Smooth muscle cell (in vitro differentiated cells): ENCODE measurements at regions not wholly inside any gene's neighbourhood (a gene's known extent, or its start where the extent isn't known, plus 50 kb on each side); places are given as distances from the start of the nearest gene placed in this dataset.

Experiments
- DNase-seq: peaks from one replicate; lab custom pipeline; 2025; ENCODE audit not compliant: unreplicated experiment; lab: John Stamatoyannopoulos, UW
- H2AFZ ChIP-seq: fragments of 200-600 bp; sonication (generic); 2 replicates; pipeline ENCODE4 v1.6.0; 2016; ENCODE audit warnings: antibody characterized with exemption, low read depth, mild to moderate bottlenecking
- H3F3A ChIP-seq: fragments of 200-600 bp; sonication (generic); 2 replicates; pipeline ENCODE4 v1.6.0; 2017; ENCODE audit warnings: antibody characterized with exemption, low read depth
- H3K27ac ChIP-seq: fragments of 200-600 bp; sonication (generic); 2 replicates; pipeline ENCODE4 v1.5.1; 2016; ENCODE audit warnings: low read depth, mild to moderate bottlenecking
- H3K27me3 ChIP-seq: fragments of 200-600 bp; sonication (generic); 2 replicates; pipeline ENCODE4 v1.6.1; 2016; ENCODE audit warnings: low read depth, mild to moderate bottlenecking
- H3K36me3 ChIP-seq: fragments of 200-600 bp; sonication (generic); 2 replicates; pipeline ENCODE4 v1.5.1; 2016; ENCODE audit warnings: low read depth
- H3K4me1 ChIP-seq: fragments of 200-600 bp; sonication (generic); 2 replicates; pipeline ENCODE4 v1.5.1; 2016; ENCODE audit warnings: low read depth
- H3K4me2 ChIP-seq: fragments of 200-600 bp; sonication (generic); 2 replicates; pipeline ENCODE4 v1.6.0; 2016; ENCODE audit warnings: mild to moderate bottlenecking
- H3K4me3 ChIP-seq: fragments of 200-600 bp; sonication (generic); 2 replicates; pipeline ENCODE4 v1.5.1; 2016; ENCODE audit warnings: mild to moderate bottlenecking
- H3K79me2 ChIP-seq: fragments of 200-600 bp; sonication (generic); 2 replicates; pipeline ENCODE4 v1.6.0; 2016; ENCODE audit warnings: low read depth, mild to moderate bottlenecking
- H3K9ac ChIP-seq: fragments of 200-600 bp; sonication (generic); 2 replicates; pipeline ENCODE4 v1.6.0; 2016; ENCODE audit warnings: low read depth
- H3K9me3 ChIP-seq: fragments of 200-600 bp; sonication (generic); replicated peaks from 2 replicates; pipeline ENCODE4 v1.5.1; 2016; ENCODE audit warnings: low read depth
- H4K20me1 ChIP-seq: fragments of 200-600 bp; sonication (generic); 2 replicates; pipeline ENCODE4 v1.6.0; 2016; ENCODE audit warnings: low read depth
- CTCF ChIP-seq: fragments of 200-600 bp; sonication (generic); IDR thresholded peaks from 2 replicates; pipeline ENCODE4 v1.5.1; 2017; ENCODE audit warnings: borderline replicate concordance, mild to moderate bottlenecking, antibody characterized with exemption; ENCODE audit not compliant: insufficient read depth, poor library complexity, severe bottlenecking
- WGBS: methylation state at CpG from one replicate; pipeline ENCODE4 v1.1.7; 2016; ENCODE audit warnings: low lambda C conversion rate; 5-methylcytosine and 5-hydroxymethylcytosine counted together

DNA sequence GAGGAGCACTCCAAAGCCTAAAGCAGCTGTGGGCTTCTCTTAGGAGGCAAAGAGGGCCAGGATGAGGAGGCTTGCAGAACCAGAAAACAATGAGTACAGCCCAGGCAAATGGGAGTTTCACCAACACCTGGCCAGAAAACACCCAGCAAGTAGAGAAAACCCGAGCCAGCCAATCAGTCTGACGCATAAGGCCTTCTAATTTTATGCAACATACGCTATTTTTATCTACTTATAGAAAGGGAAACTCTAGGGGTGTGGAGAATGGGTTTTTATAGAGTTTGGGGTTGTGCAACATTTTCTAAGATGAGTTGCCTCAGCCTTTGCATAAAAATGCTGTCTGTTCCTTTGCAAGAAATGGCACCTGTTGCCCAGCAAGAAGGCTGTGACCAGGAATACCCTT, 529.0 kb upstream of the CDH5 start:
- no peaks in the 10 kb centered on the region for H3F3A ChIP-seq
- H3K27me3 ChIP-seq = no peaks in the 10 kb centered on the region
- H3K9me3 ChIP-seq = no peaks in the 10 kb centered on the region
- H4K20me1 ChIP-seq = no peaks in the 10 kb centered on the region
- WGBS = 90% methylated on average over 3 of the region's 3 CpGs
- H2AFZ ChIP-seq = no peak overlapping the region
- H3K27ac ChIP-seq = no peak overlapping the region
- H3K79me2 ChIP-seq = no peaks in the 10 kb centered on the region
- H3K4me2 ChIP-seq = no peak overlapping the region
- no peak for DNase-seq
- no peak overlapping the region for H3K4me3 ChIP-seq
- no peaks in the 10 kb centered on the region for H3K36me3 ChIP-seq
- H3K4me1 ChIP-seq = no peaks in the 10 kb centered on the region
- TF ChIP-seq CTCF = no peak
- no peak overlapping the region for H3K9ac ChIP-seq

DNA sequence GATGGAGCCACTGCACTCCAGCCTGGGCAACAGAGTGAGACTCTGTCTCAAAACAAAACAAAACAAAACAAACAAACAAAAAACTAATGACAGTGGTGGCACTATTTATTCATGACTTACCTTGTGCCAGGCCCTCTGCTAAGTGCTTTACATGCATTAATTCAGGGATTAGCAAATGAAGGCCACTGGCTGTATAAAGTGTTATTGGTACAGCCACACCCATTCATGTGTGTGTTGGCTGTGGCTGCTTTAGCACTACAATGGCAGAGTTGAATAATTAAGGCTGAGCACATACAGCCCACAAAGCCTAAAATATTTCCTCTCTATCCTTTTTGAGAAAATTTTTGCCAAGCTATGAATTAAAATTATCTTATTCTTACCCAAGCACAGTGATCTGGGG, 531.8 kb upstream of the CDH5 start:
- Histone ChIP-seq H4K20me1 (no peaks in the 10 kb centered on the region), H3K79me2 (no peaks in the 10 kb centered on the region), H3K9ac (no peak overlapping the region)

GRCh38 chr16:65833171-65833871, 533.2 kb upstream of the CDH5 start:
- no peak overlapping the region for H3K9ac ChIP-seq
- H3K4me1 ChIP-seq = no peaks in the 10 kb centered on the region
- no peaks in the 10 kb centered on the region for H3F3A ChIP-seq
- no peak overlapping the region for H3K27ac ChIP-seq
- no peaks in the 10 kb centered on the region for H3K36me3 ChIP-seq
- 64% methylated on average over 4 of the region's 4 CpGs for WGBS
- H3K9me3 ChIP-seq = no peaks in the 10 kb centered on the region
- H3K4me3 ChIP-seq = no peak overlapping the region
- no peaks in the 10 kb centered on the region for H3K27me3 ChIP-seq
- H3K79me2 ChIP-seq = no peaks in the 10 kb centered on the region
- H4K20me1 ChIP-seq = no peaks in the 10 kb centered on the region
- H2AFZ ChIP-seq = no peak overlapping the region
- TF ChIP-seq CTCF = no peak
- DNase-seq = no peak
- H3K4me2 ChIP-seq = no peak overlapping the region

More for the DNA sequence above, 531.8 kb upstream of the CDH5 start:
- Histone ChIP-seq H3F3A (no peaks in the 10 kb centered on the region), H3K9me3 (no peaks in the 10 kb centered on the region), H3K27me3 (no peaks in the 10 kb centered on the region), H3K4me3 (no peak overlapping the region), H2AFZ (no peak overlapping the region), H3K36me3 (no peaks in the 10 kb centered on the region), H3K27ac (no peak overlapping the region), H3K4me2 (no peak overlapping the region), H3K4me1 (no peaks in the 10 kb centered on the region)
- no peak for TF ChIP-seq CTCF
- no peak for DNase-seq

GRCh38 chr16:65832679-65833078, 533.8 kb upstream of the CDH5 start:
- no peak overlapping the region for H3K4me2 ChIP-seq
- DNase-seq = no peak
- no peak for TF ChIP-seq CTCF
- 32% methylated on average over 1 of the region's 1 CpG for WGBS
- no peaks in the 10 kb centered on the region for H3K9me3 ChIP-seq
- H3K36me3 ChIP-seq = no peaks in the 10 kb centered on the region
- H3K27me3 ChIP-seq = no peaks in the 10 kb centered on the region
- no peak overlapping the region for H2AFZ ChIP-seq
- no peaks in the 10 kb centered on the region for H4K20me1 ChIP-seq
- H3K4me3 ChIP-seq = no peak overlapping the region
- H3K9ac ChIP-seq = no peak overlapping the region
- no peaks in the 10 kb centered on the region for H3F3A ChIP-seq
- no peaks in the 10 kb centered on the region for H3K79me2 ChIP-seq
- H3K4me1 ChIP-seq = no peaks in the 10 kb centered on the region
- no peak overlapping the region for H3K27ac ChIP-seq
